BJ (cell line): ENCODE measurements at regions not wholly inside any gene's neighbourhood (a gene's known extent, or its start where the extent isn't known, plus 50 kb on each side); places are given as distances from the start of the nearest gene placed in this dataset.

ENCODE experiments used
- CTCF ChIA-PET: fragments of 350-600 bp; formaldehyde crosslinking; extraction: SDS; loops from one replicate; lab custom pipeline; 2021; ENCODE audit warnings: antibody characterized with exemption, inconsistent platforms; lab: Yijun Ruan, JAX
- POLR2A ChIA-PET: fragments of 300-600 bp; sonication (Branson Sonifier 250); formaldehyde crosslinking; extraction: SDS; loops from one replicate; lab custom pipeline; 2021; ENCODE audit warnings: antibody characterized with exemption; lab: Charles Lee
- DNase-seq: peaks from one replicate; pipeline ENCODE4 v3.0.0-alpha.2; 2011; ENCODE audit warnings: low read depth
- H3K27me3 ChIP-seq: 2 replicates; pipeline ENCODE4 v1.6.0; 2011; ENCODE audit warnings: low read length; ENCODE audit not compliant: control insufficient read depth, insufficient read depth
- H3K36me3 ChIP-seq: 2 replicates; pipeline ENCODE4 v1.5.1; 2011; ENCODE audit warnings: low read length; ENCODE audit not compliant: control insufficient read depth, insufficient read depth
- H3K4me3 ChIP-seq: 2 replicates; pipeline ENCODE4 v1.5.1; 2011; ENCODE audit warnings: low read depth, mild to moderate bottlenecking, control low read depth, low read length
- CTCF ChIP-seq: IDR thresholded peaks from 2 replicates; pipeline ENCODE4 v1.5.1; 2011; ENCODE audit warnings: low read depth, mild to moderate bottlenecking, control low read depth, inconsistent platforms, low read length, moderate library complexity; ENCODE audit not compliant: insufficient read depth

- Histone ChIP-seq H3K4me3 (no peak overlapping the region), H3K36me3 (no peaks in the 10 kb centered on the region), H3K27me3 (no peaks in the 10 kb centered on the region)
- CTCF ChIA-PET = no interaction called here
- no peak for TF ChIP-seq CTCF
- POLR2A ChIA-PET = no interaction called here
- DNase-seq = no peak
Measured at GRCh38 chr7:53638517-53638916, 603.1 kb downstream of the POM121L12 start.

- Histone ChIP-seq H3K36me3 (no peaks in the 10 kb centered on the region), H3K4me3 (no peak overlapping the region), H3K27me3 (no peaks in the 10 kb centered on the region)
- TF ChIP-seq CTCF = no peak
- ChIA-PET POLR2A (no interaction called here), CTCF (interaction anchor here (0.5 kb wide), 1 partner anchor 22 kb away, joined by 3 read pairs; no protein-coding TSS in a partner anchor)
- DNase-seq = no peak
Measured at GRCh38 chr7:53641091-53641490, 605.7 kb downstream of the POM121L12 start.

GRCh38 chr7:53642361-53642760 is 606.9 kb downstream of the POM121L12 start:
- TF ChIP-seq CTCF = no peak
- POLR2A ChIA-PET = no interaction called here
- Histone ChIP-seq H3K4me3 (no peak overlapping the region), H3K27me3 (no peaks in the 10 kb centered on the region), H3K36me3 (no peaks in the 10 kb centered on the region)
- DNase-seq = no peak
- CTCF ChIA-PET = no interaction called here

- no peak for DNase-seq
- ChIA-PET POLR2A (no interaction called here), CTCF (no interaction called here)
- TF ChIP-seq CTCF = no peak
- Histone ChIP-seq H3K27me3 (no peaks in the 10 kb centered on the region), H3K4me3 (no peak overlapping the region), H3K36me3 (no peaks in the 10 kb centered on the region)
Measured at GRCh38 chr7:53642866-53643265, 607.4 kb downstream of the POM121L12 start.

- no peak for DNase-seq
- no peaks in the 10 kb centered on the region for H3K27me3 ChIP-seq
- H3K4me3 ChIP-seq = no peak overlapping the region
- POLR2A ChIA-PET = no interaction called here
- TF ChIP-seq CTCF = no peak
- CTCF ChIA-PET = no interaction called here
- H3K36me3 ChIP-seq = no peaks in the 10 kb centered on the region
Measured at GRCh38 chr7:53656881-53657280, 621.4 kb downstream of the POM121L12 start.
